SKM-1 (cell line): ENCODE measurements at regions not wholly inside any gene's neighbourhood (a gene's known extent, or its start where the extent isn't known, plus 50 kb on each side); places are given as distances from the start of the nearest gene placed in this dataset.
"Not testable (repeated sequence)": the region's sequence is repeated elsewhere in the genome, so short reads cannot be mapped to it uniquely, and the experiment has no call there.

Experiments used
- DNase-seq: peaks from one replicate; lab custom pipeline; 2025; ENCODE audit not compliant: unreplicated experiment; lab: John Stamatoyannopoulos, UW

DNA sequence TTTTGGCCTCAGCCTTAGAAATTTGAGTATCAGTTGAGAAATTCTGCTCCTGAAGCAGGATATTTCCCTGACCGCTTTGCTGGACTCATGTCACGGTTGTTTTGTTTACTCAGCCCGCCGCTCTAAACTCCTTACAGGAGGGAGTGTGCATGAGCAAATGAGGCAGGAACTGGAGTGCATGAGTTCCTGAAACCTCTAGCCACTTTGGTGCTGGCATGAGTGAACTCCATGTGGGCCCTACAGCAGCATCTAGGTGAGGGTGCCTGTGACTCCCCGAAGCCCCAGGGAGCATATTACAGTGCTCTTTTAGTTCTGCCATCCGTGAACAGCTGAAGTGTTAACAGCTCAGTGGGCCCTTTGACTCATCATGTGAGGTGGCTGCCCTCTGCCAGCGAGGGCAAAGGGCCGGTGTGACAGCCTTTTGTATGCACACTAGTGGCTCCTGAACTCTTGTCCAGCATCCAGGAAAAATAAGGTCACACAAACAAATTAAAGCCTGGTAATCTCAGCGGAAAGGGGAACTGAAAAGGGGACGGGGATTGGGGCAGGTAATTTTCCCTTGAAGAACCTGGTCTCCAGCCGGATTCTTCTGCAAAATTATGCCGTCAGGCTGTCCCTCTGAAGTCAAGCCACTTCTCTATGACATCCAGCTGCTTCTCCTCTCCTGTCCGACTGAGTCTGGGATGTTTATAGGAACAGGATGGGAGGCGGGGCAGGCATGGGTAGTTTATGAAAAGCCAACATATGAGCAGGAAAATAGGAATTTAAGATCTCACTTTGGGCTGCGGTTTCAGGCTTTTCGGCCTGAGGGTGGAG lies 1668.7 kb downstream of the SUCLG1 start:
- no peak for DNase-seq

- DNase-seq: no peak
These were observed 1669.3 kb downstream of the SUCLG1 start for GRCh38 chr2:82789851-82790205.

- DNase-seq: no peak
These were observed 1677.7 kb downstream of the SUCLG1 start for GRCh38 chr2:82781176-82781915.

- DNase-seq: no peak
These were observed 1679.0 kb downstream of the SUCLG1 start for GRCh38 chr2:82780050-82780449.

DNA sequence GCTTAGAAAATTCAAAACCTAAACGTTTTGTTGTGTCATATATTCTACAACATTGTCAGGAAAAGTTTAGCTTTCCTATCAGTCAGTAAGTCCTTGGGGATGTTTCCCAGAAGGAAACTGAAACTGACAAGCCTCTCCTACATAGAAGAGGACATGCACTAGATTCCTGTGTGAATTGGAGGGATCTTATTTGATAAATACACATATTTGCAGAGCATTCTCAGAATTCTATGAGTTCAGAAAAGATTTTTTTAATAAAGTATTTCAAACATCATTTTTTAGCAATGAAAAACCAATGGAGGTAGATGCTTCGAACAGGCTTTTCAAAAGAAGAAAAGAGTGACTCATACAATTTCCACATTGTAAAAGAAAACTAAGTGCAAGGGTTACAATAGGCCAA lies 1706.7 kb downstream of the SUCLG1 start:
- no peak for DNase-seq

- DNase-seq: no peak
These were observed 1710.4 kb downstream of the SUCLG1 start for GRCh38 chr2:82748653-82749052.

DNA sequence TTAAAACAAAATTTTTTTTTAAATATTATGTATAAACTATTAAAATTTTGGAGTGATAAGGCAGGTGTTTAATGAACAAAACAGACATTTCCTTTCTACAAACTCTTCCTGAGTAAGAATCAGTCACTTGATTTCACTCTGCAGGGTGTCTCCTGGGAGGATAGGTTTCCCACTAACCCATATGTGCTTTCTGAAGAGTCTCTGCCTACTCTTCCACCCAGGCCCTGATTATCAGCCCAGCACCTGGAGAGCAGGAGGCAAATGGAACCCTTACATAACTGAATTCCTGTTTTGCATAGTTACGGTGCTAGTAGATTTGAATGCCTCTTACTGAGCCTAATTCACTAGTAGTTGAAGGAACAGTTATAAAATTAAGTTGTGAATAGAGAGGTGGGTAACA lies 1718.6 kb downstream of the SUCLG1 start:
- no peak for DNase-seq

GRCh38 chr2:82737965-82738364 lies 1721.1 kb downstream of the SUCLG1 start:
- not testable (repeated sequence) for DNase-seq

- no peak for DNase-seq
These were observed 1723.7 kb downstream of the SUCLG1 start for GRCh38 chr2:82735336-82735735.

DNA sequence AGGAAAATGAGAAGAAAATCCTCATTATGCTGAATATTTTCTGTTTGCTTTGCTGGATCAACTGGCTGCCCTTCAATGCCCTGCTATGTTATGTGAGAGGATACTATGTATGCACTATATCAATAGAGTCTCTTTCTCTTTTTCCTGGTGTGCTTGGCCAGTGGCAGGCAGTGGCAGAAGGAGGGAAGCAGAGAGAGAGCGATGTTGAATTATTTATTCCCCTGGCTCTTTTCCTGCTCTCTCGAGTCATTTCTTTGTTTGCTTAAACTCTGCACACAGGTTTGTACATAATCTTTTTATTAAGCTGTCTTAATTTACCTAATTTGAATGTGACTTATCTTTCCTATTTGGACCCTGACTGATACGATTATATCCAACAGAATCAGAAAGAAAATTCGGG lies 1727.3 kb downstream of the SUCLG1 start:
- DNase-seq: no peak

DNA sequence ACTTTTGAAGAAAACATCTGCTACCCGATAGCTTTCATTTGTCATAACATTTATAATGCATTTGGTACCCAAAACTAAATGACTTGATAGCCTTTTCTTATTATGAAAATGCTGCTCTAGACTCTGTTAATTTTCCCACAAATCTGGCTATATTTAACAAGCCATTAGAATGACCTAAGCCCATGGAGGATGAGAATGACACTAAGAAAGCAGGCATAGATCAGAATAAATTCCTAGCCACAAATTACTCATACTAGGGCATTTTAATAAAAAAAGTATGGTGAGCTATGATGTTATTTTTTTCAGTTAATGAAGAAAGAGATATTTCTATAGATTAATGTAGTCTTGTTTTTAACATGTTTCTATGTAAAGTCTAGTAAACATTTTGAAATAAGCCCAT lies 1728.3 kb downstream of the SUCLG1 start:
- DNase-seq: no peak

DNA sequence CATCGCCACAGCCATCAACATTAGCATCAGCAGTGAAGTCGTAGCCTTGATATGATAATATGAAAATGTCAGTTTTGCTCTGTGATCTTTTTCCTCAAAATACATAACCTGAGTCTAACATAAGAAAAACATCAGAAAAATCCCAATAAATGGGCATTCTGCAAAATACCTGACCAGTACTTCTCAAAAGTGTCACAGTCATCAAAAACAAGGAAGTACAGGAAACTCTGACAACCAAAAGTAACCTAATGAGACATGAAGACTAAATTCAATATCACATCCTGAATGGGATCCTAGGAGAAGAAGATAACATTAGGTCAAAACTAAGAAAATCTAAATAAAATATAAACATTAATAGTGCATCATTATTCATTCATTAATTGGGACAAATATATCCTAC lies 1731.0 kb downstream of the SUCLG1 start:
- no peak for DNase-seq

DNA sequence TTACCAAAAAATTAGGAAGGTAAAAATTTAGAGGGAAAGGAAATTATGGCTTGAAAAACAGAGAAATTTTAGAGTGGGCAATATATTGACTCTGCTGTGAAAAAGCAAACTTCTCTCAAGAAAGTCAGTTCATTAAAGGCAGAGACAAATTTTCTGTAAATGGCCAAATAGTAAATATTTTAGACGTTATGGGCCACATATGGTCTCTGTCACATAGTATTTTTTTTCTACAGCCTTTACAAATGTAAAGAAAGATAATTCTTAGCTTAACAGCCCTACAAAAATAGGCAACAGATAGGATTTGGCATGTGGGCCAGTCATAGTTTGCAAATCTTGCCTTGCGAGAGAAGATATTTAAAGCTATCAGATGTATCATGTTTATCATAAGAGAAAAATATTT lies 1750.4 kb downstream of the SUCLG1 start:
- no peak for DNase-seq

- no peak for DNase-seq
These were observed 1761.8 kb downstream of the SUCLG1 start for GRCh38 chr2:82697231-82697630.

DNA sequence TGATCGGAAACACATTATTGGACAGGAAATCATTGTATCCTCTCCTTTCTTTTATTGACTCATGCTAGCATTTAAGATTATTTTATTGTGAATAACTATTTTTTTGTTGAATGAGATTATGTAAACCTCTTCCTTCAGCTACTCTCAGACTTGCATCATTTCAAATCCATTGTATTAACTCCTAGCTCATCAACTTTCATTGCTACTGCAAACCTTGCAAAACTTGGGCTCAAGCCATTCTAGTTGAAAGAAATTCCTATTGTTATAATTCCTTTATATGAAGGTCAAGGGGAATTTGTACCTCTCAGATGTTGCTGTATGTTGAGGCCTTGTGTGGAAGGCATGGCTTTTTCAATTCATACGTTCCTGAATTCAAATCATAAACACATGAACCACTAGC lies 1764.6 kb downstream of the SUCLG1 start:
- no peak for DNase-seq

GRCh38 chr2:82690757-82691411 lies 1768.2 kb downstream of the SUCLG1 start:
- DNase-seq: no peak

DNA sequence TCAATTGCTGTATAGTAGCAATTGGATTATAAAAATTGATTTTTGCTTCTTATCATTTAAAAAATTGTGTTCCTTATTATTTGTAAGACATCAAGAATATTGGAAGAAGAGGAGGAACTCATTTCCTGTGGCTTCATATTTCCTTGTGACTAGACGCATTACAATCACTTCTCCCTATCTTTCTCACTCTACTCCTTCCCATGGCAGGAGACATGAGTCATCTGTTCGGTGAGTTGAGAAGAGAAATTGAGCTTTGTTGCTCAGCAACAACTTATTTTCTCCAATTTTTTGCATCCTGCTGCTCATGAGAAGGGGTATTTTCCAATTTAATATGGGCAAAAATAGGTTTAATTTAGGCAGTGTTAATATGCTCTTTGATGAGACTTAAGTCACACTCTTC lies 1783.9 kb downstream of the SUCLG1 start:
- no peak for DNase-seq

DNA sequence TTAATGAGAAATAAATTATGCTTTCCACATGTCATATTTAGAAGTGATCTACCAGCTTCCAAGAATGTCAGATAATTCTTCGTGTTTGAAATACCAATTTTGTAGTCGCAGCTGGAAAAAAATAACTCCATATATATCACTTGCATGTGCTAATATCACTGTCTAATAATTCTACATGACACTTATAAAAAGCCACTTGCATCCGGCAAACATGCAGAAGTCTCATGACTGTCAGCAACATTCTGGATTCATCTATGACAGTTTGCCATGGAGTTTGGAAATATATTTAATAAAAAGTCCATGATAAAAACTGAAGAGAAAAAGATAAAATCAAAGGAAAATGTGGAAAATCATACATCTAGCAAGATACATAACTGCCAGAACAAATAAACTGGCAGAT lies 1784.4 kb downstream of the SUCLG1 start:
- DNase-seq: no peak

- DNase-seq: no peak
These were observed 1791.6 kb downstream of the SUCLG1 start for GRCh38 chr2:82667491-82667890.

GRCh38 chr2:82665691-82666090 lies 1793.4 kb downstream of the SUCLG1 start:
- no peak for DNase-seq

DNA sequence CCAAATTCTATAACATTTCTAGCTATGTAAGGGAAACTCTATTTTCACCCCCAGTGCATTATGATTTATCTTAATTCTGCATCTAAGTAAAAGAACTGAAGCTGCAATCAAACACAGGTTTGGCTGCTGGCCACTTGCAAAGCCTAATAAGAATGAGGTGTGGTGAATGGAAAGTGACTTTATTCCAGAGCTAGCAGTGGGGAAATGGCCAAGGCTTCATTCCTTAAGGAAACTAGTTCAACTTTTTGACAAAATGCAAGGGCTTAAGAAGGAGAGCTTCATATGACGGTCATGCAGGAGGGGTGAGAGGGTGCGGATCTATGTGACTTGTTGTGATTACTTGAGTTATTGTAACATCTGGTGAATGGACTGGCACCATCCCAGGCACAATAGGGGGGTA lies 1802.0 kb downstream of the SUCLG1 start:
- no peak for DNase-seq

- DNase-seq: no peak
These were observed 1802.7 kb downstream of the SUCLG1 start for GRCh38 chr2:82656420-82656819.
